ENCODE measurements at regions not wholly inside any gene's neighbourhood (a gene's known extent, or its start where the extent isn't known, plus 50 kb on each side); places are given as distances from the start of the nearest gene placed in this dataset.

GRCh38 chr6:15779726-15780125 lies 116.9 kb upstream of the DTNBP1 start:
- no peaks in the 10 kb centered on the region for H3K27me3 ChIP-seq (ENCODE audit: control insufficient read depth, insufficient read depth, low read length)
- Mint-ChIP-seq H3K4me1 (peaks cover 0 to 6% (median 5%) of the 10 kb centered on the region in 4 donors), H3K27me3 (no peaks in the 10 kb centered on the region), H3K4me3 (no peak overlapping the region), H3K36me3 (no peaks in the 10 kb centered on the region), H3K9me3 (no peaks in the 10 kb centered on the region), H3K27ac (no peak overlapping the region)
- no peaks in the 10 kb centered on the region for H3K4me1 ChIP-seq (ENCODE audit: control insufficient read depth, insufficient read depth, low read length, poor library complexity, severe bottlenecking)
- H3K36me3 ChIP-seq (ENCODE audit: control insufficient read depth, insufficient read depth, low read length) = no peaks in the 10 kb centered on the region
- no peak overlapping the region for H3K4me3 ChIP-seq (ENCODE audit: low read depth, low read length)
- no peak overlapping the region for H3K27ac ChIP-seq (ENCODE audit: insufficient read depth, low read length, poor library complexity, severe bottlenecking)
- no peak for ATAC-seq (ENCODE audit: low read depth in 2 of 2)
- H3K9me3 ChIP-seq (ENCODE audit: control insufficient read depth in 2 of 2, low read length in 2 of 2) = no peaks in the 10 kb centered on the region
- DNase-seq = no peak

GRCh38 chr6:15776458-15776980 lies 113.7 kb upstream of the DTNBP1 start:
- H3K27ac Mint-ChIP-seq = no peak overlapping the region
- H3K36me3 ChIP-seq (ENCODE audit: control insufficient read depth, insufficient read depth, low read length) = no peaks in the 10 kb centered on the region
- DNase-seq = peak in 1 of 3 donors; percentile 42

GRCh38 chr6:15775741-15776140 lies 112.9 kb upstream of the DTNBP1 start:
- DNase-seq (no peak), ATAC-seq (ENCODE audit: low read depth in 2 of 2) (no peak)
- H3K9me3 ChIP-seq (ENCODE audit: control insufficient read depth in 2 of 2, low read length in 2 of 2) = no peaks in the 10 kb centered on the region
- no peaks in the 10 kb centered on the region for H3K36me3 ChIP-seq (ENCODE audit: control insufficient read depth, insufficient read depth, low read length)
- H3K4me3 ChIP-seq (ENCODE audit: low read depth, low read length) = no peak overlapping the region
- H3K4me3 Mint-ChIP-seq = no peak overlapping the region
- no peaks in the 10 kb centered on the region for H3K36me3 Mint-ChIP-seq
- no peaks in the 10 kb centered on the region for H3K4me1 ChIP-seq (ENCODE audit: control insufficient read depth, insufficient read depth, low read length, poor library complexity, severe bottlenecking)
- H3K27ac ChIP-seq (ENCODE audit: insufficient read depth, low read length, poor library complexity, severe bottlenecking) = no peak overlapping the region
- no peak overlapping the region for H3K27ac Mint-ChIP-seq
- H3K4me1 Mint-ChIP-seq = peaks cover 4 to 7% (median 6%) of the 10 kb centered on the region in 4 donors
- no peaks in the 10 kb centered on the region for H3K27me3 Mint-ChIP-seq
- peaks cover 0 to 2% (median 0%) of the 10 kb centered on the region in 7 donors for H3K9me3 Mint-ChIP-seq
- no peaks in the 10 kb centered on the region for H3K27me3 ChIP-seq (ENCODE audit: control insufficient read depth, insufficient read depth, low read length)

More at GRCh38 chr6:15776458-15776980, 113.7 kb upstream of the DTNBP1 start:
- Mint-ChIP-seq H3K36me3 (no peaks in the 10 kb centered on the region), H3K4me3 (no peak overlapping the region), H3K4me1 (peaks cover 0 to 6% (median 5%) of the 10 kb centered on the region in 4 donors), H3K27me3 (no peaks in the 10 kb centered on the region), H3K9me3 (peaks cover 0 to 2% (median 0%) of the 10 kb centered on the region in 7 donors)
- H3K4me1 ChIP-seq (ENCODE audit: control insufficient read depth, insufficient read depth, low read length, poor library complexity, severe bottlenecking) = no peaks in the 10 kb centered on the region
- H3K27me3 ChIP-seq (ENCODE audit: control insufficient read depth, insufficient read depth, low read length) = no peaks in the 10 kb centered on the region
- no peak for ATAC-seq (ENCODE audit: low read depth in 2 of 2)
- no peak overlapping the region for H3K4me3 ChIP-seq (ENCODE audit: low read depth, low read length)
- no peak overlapping the region for H3K27ac ChIP-seq (ENCODE audit: insufficient read depth, low read length, poor library complexity, severe bottlenecking)
- no peaks in the 10 kb centered on the region for H3K9me3 ChIP-seq (ENCODE audit: control insufficient read depth in 2 of 2, low read length in 2 of 2)

GRCh38 chr6:15775076-15775634 lies 112.3 kb upstream of the DTNBP1 start:
- Histone ChIP-seq H3K36me3 (ENCODE audit: control insufficient read depth, insufficient read depth, low read length) (no peaks in the 10 kb centered on the region), H3K27ac (ENCODE audit: insufficient read depth, low read length, poor library complexity, severe bottlenecking) (no peak overlapping the region), H3K9me3 (ENCODE audit: control insufficient read depth in 2 of 2, low read length in 2 of 2) (no peaks in the 10 kb centered on the region), H3K4me1 (ENCODE audit: control insufficient read depth, insufficient read depth, low read length, poor library complexity, severe bottlenecking) (no peaks in the 10 kb centered on the region), H3K4me3 (ENCODE audit: low read depth, low read length) (no peak overlapping the region), H3K27me3 (ENCODE audit: control insufficient read depth, insufficient read depth, low read length) (no peaks in the 10 kb centered on the region)
- Mint-ChIP-seq H3K27me3 (no peaks in the 10 kb centered on the region), H3K9me3 (peaks cover 0 to 2% (median 0%) of the 10 kb centered on the region in 7 donors), H3K36me3 (no peaks in the 10 kb centered on the region), H3K4me1 (peaks cover 4 to 11% (median 7%) of the 10 kb centered on the region in 4 donors), H3K27ac (no peak overlapping the region), H3K4me3 (no peak overlapping the region)
- DNase-seq (no peak), ATAC-seq (ENCODE audit: low read depth in 2 of 2) (no peak)

- Histone ChIP-seq H3K4me1 (ENCODE audit: control insufficient read depth, insufficient read depth, low read length, poor library complexity, severe bottlenecking) (no peaks in the 10 kb centered on the region), H3K4me3 (ENCODE audit: low read depth, low read length) (no peak overlapping the region), H3K9me3 (ENCODE audit: control insufficient read depth in 2 of 2, low read length in 2 of 2) (no peaks in the 10 kb centered on the region), H3K27ac (ENCODE audit: insufficient read depth, low read length, poor library complexity, severe bottlenecking) (no peak overlapping the region), H3K36me3 (ENCODE audit: control insufficient read depth, insufficient read depth, low read length) (no peaks in the 10 kb centered on the region), H3K27me3 (ENCODE audit: control insufficient read depth, insufficient read depth, low read length) (no peaks in the 10 kb centered on the region)
- Mint-ChIP-seq H3K9me3 (peaks cover 0 to 2% (median 0%) of the 10 kb centered on the region in 7 donors), H3K4me1 (peaks cover 4 to 11% (median 7%) of the 10 kb centered on the region in 4 donors), H3K36me3 (no peaks in the 10 kb centered on the region), H3K27ac (no peak overlapping the region), H3K27me3 (no peaks in the 10 kb centered on the region), H3K4me3 (no peak overlapping the region)
- ATAC-seq (ENCODE audit: low read depth in 2 of 2) (no peak), DNase-seq (no peak)
Observed at GRCh38 chr6:15773806-15774410, 111.1 kb upstream of the DTNBP1 start.

GRCh38 chr6:15770347-15771143 lies 107.7 kb upstream of the DTNBP1 start:
- Mint-ChIP-seq H3K27me3 (no peaks in the 10 kb centered on the region), H3K36me3 (no peaks in the 10 kb centered on the region), H3K27ac (no peak overlapping the region), H3K4me3 (no peak overlapping the region), H3K9me3 (peaks cover 0 to 2% (median 0%) of the 10 kb centered on the region in 7 donors), H3K4me1 (peaks cover 0 to 11% (median 1%) of the 10 kb centered on the region in 4 donors)
- Histone ChIP-seq H3K4me3 (ENCODE audit: low read depth, low read length) (no peak overlapping the region), H3K27ac (ENCODE audit: insufficient read depth, low read length, poor library complexity, severe bottlenecking) (no peak overlapping the region), H3K4me1 (ENCODE audit: control insufficient read depth, insufficient read depth, low read length, poor library complexity, severe bottlenecking) (no peaks in the 10 kb centered on the region), H3K36me3 (ENCODE audit: control insufficient read depth, insufficient read depth, low read length) (no peaks in the 10 kb centered on the region), H3K9me3 (ENCODE audit: control insufficient read depth in 2 of 2, low read length in 2 of 2) (no peaks in the 10 kb centered on the region), H3K27me3 (ENCODE audit: control insufficient read depth, insufficient read depth, low read length) (no peaks in the 10 kb centered on the region)
- DNase-seq (peak in 1 of 3 donors; percentile 17), ATAC-seq (ENCODE audit: low read depth in 2 of 2) (no peak)

GRCh38 chr6:15769511-15770018 lies 106.7 kb upstream of the DTNBP1 start:
- no peaks in the 10 kb centered on the region for H3K4me1 ChIP-seq (ENCODE audit: control insufficient read depth, insufficient read depth, low read length, poor library complexity, severe bottlenecking)
- ATAC-seq (ENCODE audit: low read depth in 2 of 2) (no peak), DNase-seq (no peak)
- H3K27me3 ChIP-seq (ENCODE audit: control insufficient read depth, insufficient read depth, low read length) = no peaks in the 10 kb centered on the region
- H3K4me3 ChIP-seq (ENCODE audit: low read depth, low read length) = no peak overlapping the region
- H3K36me3 ChIP-seq (ENCODE audit: control insufficient read depth, insufficient read depth, low read length) = no peaks in the 10 kb centered on the region
- no peak overlapping the region for H3K4me3 Mint-ChIP-seq
- H3K4me1 Mint-ChIP-seq = peaks cover 0 to 11% (median 1%) of the 10 kb centered on the region in 4 donors
- H3K27me3 Mint-ChIP-seq = peaks cover 4% of the 10 kb centered on the region
- no peaks in the 10 kb centered on the region for H3K36me3 Mint-ChIP-seq
- no peak overlapping the region for H3K27ac ChIP-seq (ENCODE audit: insufficient read depth, low read length, poor library complexity, severe bottlenecking)
- H3K27ac Mint-ChIP-seq = no peak overlapping the region
- H3K9me3 ChIP-seq (ENCODE audit: control insufficient read depth in 2 of 2, low read length in 2 of 2) = no peaks in the 10 kb centered on the region
- H3K9me3 Mint-ChIP-seq = peaks cover 0 to 2% (median 0%) of the 10 kb centered on the region in 7 donors
